Amniotic epithelial cell (primary cell): ENCODE measurements at regions not wholly inside any gene's neighbourhood (a gene's known extent, or its start where the extent isn't known, plus 50 kb on each side); places are given as distances from the start of the nearest gene placed in this dataset.
"Not testable (repeated sequence)": the region's sequence is repeated elsewhere in the genome, so short reads cannot be mapped to it uniquely, and the experiment has no call there.

Experiments
- DNase-seq: peaks from one replicate; pipeline ENCODE4 v3.0.0-alpha.2; 2010; ENCODE audit warnings: low read depth

DNA sequence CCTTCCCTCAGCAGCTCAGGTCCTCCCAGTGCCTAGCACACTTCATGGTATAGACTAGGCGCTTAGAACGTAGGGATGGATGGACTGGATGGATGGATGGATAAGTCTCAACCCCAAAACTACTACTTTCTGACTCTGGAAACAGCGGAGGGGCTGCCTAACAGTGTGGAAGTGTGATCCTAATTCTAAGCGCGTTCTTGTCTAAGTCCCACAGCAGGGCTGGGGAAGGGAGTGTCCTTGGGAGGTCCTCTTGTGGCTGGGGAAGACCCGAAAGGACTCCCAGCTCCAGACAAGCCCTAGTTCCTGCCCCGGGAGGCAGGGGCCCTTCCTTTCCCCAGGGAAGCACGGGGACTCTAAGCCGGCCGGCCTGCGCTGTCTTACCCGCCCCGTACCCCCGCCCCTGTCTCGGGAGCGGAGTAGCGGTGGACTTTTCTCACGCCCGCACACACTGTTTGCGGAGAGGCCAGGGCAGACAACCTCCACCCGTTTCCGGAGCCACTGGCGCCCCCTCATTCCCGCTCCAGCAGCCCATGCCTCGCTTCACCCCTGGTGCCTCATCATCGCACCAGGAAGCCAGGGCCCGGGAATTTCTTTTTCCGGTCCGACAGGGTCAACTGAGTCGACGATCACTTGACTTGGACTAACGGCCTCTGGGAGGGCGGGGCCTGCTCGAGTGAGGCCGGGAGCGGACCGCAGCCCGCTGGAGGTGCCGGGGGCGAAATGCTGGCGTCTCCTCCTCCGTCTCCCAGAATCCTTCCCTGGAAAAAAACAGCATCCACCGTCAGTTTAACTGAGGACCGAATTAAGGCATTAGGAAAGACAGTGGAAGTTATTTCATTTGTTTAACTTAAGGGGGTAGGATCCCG, 133.3 kb downstream of the TBC1D2B start:
- peak; percentile 88 for DNase-seq

- DNase-seq = no peak
These were observed 134.8 kb downstream of the TBC1D2B start for GRCh38 chr15:77942611-77943211.

GRCh38 chr15:77941090-77941827, 136.3 kb downstream of the TBC1D2B start:
- not testable (repeated sequence) for DNase-seq

DNA sequence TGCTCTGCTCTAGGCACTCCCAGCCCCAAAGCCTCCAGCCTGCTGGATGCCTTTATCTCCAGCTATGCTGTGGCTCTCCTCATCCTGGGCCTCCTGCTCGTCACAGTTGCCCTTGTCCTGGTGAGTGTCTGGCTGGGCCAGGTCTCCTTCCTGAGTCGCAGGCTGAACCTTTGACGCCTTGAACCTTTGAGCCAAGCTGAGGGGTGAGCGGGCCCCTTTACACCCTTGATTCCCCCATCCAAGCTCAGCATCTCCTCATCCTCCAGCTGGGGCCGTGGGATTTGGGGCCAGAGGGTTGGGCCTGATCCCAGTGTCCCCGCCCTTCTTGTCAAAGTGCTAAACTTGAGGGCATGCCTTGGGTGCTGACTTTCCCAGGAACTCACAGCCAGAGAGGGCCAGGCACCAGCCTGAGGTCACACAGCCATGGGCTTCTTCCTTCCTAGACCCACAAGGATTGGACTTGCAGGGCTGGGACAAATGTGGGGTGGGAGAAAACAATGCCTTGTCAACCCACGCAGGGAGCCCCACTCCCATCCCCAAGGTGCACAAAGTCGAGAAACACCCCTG, 137.0 kb downstream of the TBC1D2B start:
- no peak for DNase-seq

- DNase-seq = no peak
These were observed 137.7 kb downstream of the TBC1D2B start for GRCh38 chr15:77939851-77940250.

GRCh38 chr15:77939026-77939425, 138.5 kb downstream of the TBC1D2B start:
- peak; percentile 8 for DNase-seq

DNA sequence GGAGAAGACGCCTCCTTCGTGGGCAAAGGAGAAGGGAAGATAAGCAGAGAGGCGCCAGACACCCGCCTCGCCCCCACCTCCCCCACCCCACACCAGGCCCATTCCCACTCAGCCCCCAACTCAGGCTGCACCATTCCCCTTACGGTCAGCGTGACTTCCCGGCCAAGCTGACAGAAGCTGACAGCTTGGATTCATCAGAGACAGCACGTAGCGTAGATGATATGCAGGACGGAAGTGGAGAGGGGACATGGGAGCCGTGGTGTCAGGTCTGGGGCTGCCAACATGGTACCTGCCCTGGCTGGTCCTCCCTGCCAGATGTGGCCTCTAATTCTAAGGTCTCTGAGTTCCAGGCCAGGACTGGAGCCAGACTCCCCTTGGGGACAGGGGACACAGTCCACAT, 139.0 kb downstream of the TBC1D2B start:
- DNase-seq = not testable (repeated sequence)

DNA sequence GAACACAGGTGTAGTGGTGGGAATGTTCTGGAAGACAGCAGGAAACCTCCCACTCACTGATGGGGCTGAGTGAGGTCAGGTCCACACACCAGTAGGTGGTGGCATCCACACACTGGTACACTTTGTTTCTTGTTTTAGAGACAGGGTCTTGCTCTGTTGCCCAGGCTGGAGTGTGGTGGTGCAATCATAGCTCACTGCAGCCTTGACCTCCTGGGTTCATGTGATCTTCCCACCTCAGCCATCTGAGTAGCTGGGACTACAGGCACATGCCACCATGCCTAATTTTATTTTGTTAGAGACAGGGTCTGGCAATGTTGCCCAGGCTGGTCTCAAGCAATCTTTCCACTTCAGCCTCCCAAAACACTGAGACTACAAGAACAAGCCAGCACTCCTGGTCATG, 140.9 kb downstream of the TBC1D2B start:
- DNase-seq = not testable (repeated sequence)

GRCh38 chr15:77934516-77934915, 143.0 kb downstream of the TBC1D2B start:
- DNase-seq = not testable (repeated sequence)

DNA sequence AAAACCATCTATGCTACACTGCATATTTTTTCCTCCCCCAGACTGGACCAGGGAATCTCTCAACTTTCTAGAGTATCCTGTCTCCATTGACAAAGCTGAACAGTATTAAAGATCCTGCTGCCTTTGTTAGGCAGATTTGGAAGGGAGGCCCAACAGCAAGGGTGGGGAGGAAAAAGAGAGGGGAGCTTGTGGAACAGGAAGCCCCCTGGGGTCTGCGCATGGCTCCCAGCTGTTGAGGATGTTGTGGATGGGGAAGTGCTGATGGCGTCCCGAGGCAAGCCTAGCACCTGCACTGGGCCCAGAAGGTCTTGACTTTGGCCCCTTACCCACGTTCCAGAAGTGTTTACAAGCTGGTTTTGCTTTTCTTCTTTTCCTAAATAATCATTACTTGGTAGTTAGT, 146.6 kb downstream of the TBC1D2B start:
- DNase-seq = not testable (repeated sequence)

GRCh38 chr15:77930490-77930889, 147.0 kb downstream of the TBC1D2B start:
- DNase-seq = not testable (repeated sequence)

GRCh38 chr15:77926789-77927188, 150.7 kb downstream of the TBC1D2B start:
- peak; percentile 11 for DNase-seq

DNA sequence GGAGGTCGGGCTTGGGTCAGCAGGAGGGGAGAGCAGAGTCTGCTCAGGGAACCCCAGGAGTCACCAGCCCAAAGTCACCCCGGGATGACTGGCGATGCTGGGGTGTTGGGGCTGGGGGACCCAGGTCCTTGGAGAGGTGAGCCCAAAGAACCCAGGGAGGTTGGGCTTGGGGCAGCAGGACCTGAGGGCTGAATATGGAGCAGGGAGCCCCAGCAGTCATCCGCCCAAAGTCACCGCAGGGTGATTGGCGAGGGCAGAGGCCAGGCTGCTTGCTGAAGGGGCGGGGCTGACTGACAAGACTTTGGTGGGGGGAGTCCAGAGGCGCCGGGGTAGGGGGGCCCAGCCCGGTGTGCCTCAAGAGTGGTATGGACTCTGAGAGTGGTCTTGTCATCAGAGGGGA, 151.2 kb downstream of the TBC1D2B start:
- not testable (repeated sequence) for DNase-seq

- not testable (repeated sequence) for DNase-seq
These were observed 152.4 kb downstream of the TBC1D2B start for GRCh38 chr15:77925101-77925500.

DNA sequence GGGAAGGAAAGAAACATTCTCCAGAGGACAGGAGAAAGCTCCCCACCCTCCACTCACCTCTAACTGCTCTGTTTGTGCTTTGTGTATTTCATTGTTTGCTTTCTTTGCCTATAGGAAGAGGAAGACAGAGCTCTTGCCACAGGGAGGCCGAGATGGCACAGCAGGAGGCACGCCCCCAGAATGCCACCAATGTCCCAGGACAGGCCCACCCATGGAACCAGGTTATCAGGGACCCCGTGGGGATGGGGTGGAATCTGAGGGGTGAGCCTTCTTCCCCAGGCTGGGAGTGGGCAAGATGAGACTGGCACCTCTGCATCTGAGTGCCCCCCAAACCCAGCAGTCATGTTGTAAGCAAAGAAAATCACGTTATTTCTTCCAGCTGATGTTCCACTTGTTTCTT, 155.8 kb downstream of the TBC1D2B start:
- DNase-seq = no peak

- DNase-seq = not testable (repeated sequence)
These were observed 160.4 kb downstream of the TBC1D2B start for GRCh38 chr15:77916966-77917635.

- DNase-seq = not testable (repeated sequence)
These were observed 161.6 kb downstream of the TBC1D2B start for GRCh38 chr15:77915961-77916330.

- no peak for DNase-seq
These were observed 162.1 kb downstream of the TBC1D2B start for GRCh38 chr15:77915261-77915960.

- DNase-seq = not testable (repeated sequence)
These were observed 163.0 kb downstream of the TBC1D2B start for GRCh38 chr15:77914531-77914930.

DNA sequence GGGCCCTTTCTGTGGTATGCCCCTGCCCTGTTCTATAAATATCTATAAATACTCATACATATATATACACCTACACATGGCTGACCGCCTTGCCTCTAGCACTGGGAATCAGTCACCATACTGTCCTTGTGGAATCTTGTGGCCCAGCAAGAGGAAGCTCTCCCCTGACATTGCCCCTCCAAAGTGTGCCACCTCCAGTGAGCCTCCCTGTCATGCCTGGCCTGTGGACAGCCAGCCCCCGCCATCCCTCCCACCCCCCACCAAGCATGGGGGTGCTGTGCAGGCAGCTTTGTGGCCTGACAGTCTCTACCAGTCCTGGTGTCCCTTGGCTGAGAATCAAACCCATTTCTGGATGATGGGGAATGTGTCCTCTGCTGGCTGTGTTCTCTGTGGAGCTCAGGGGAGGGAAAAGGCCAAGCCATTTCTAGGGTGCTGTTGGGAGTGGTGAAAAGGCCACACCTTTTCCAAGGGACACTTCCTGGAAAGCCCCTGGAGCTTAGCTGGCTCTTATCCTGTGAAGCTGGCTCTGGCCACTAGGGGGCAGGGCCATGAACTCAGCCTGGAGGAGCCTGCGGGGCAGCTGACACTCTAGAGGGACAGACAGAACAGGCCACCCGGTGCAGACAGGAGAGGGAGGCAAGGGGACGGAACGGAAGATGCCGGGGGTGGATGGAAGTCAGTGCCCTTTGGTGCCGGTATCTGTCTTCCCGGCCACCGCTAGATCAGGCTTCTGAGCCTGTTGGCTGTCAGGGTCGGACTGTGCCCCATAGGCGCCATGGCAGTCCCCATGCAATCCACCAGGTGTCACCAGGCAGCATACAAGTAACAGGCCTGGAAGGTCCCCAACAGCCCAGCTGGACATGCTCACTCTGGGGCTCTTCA, 167.2 kb downstream of the TBC1D2B start:
- DNase-seq = peak; percentile 44
